Ascending aorta (tissue), 2 donors: ENCODE measurements at regions not wholly inside any gene's neighbourhood (a gene's known extent, or its start where the extent isn't known, plus 50 kb on each side); places are given as distances from the start of the nearest gene placed in this dataset.

Experiments used
- DNase-seq, 2 donors: peaks; one replicate each; pipeline ENCODE4 v3.0.0-alpha.2; 2019; ENCODE audit warnings: low spot score in 2 of 2
- H3K27ac ChIP-seq, 2 donors: fragments of 200-600 bp; sonication (generic); one replicate each; pipeline ENCODE4 v1.5.1; 2016 to 2017; ENCODE audit warnings: mild to moderate bottlenecking in 1 of 2
- H3K27me3 ChIP-seq: fragments of 200-600 bp; sonication (generic); one replicate; pipeline ENCODE4 v1.5.1; 2017
- H3K36me3 ChIP-seq, 2 donors: fragments of 200-600 bp; sonication (generic); one replicate each; pipeline ENCODE4 v1.5.1; 2016
- H3K4me1 ChIP-seq, 2 donors: fragments of 200-600 bp; sonication (generic); one replicate each; pipeline ENCODE4 v1.5.1; 2016 to 2017; ENCODE audit warnings: mild to moderate bottlenecking in 1 of 2
- H3K4me3 ChIP-seq, 2 donors: fragments of 200-600 bp; sonication (generic); one replicate each; pipeline ENCODE4 v1.5.1; 2016 to 2017; ENCODE audit warnings: mild to moderate bottlenecking in 1 of 2
- H3K9me3 ChIP-seq, 2 donors: fragments of 200-600 bp; sonication (generic); one replicate each; pipeline ENCODE4 v1.5.1; 2016
- intact Hi-C: fragments of 100-400 bp; cut with DNase I; formaldehyde crosslinking; loops from one replicate; pipeline ENCODE4 v1.15.1; 2023
- TF ChIP-seq, protein P1 (sequence below), 3 experiments: fragments of 200-600 bp in 2 of 3; fragments of 450-650 bp in 1 of 3; sonication (generic) in 2 of 3; IDR thresholded peaks; one replicate each; pipeline ENCODE4 v1.5.1; 2016 to 2019; ENCODE audit warnings: antibody characterized with exemption in 3 of 3, mild to moderate bottlenecking in 1 of 3, moderate library complexity in 1 of 3

DNA sequence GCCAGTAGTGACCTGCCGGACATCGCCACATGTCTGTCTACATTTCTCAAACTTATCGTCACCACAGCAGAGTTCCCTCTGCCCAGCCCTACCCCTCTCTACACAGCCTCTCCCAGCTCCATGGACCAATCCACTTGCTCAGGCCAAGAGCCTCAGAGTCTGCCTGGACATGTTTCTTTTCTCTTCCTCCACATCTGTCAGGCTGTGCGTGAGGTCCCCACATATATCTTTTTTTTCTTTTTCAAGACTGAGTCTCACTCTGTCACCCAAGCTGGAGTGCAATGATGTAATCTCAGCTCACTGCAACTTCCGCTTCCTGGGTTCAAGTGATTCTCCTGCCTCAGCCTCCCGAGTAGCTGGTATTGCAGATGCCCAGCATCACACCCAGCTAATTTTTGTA lies 62.7 kb upstream of the GGTA1 start:
- H3K9me3 ChIP-seq = no peaks in the 10 kb centered on the region
- no peaks in the 10 kb centered on the region for H3K36me3 ChIP-seq
- no peak overlapping the region for H3K27ac ChIP-seq
- no peaks in the 10 kb centered on the region for H3K27me3 ChIP-seq
- peaks cover 19 to 28% of the 10 kb centered on the region in 2 donors for H3K4me1 ChIP-seq
- H3K4me3 ChIP-seq = no peak overlapping the region
- no peak for DNase-seq
- intact Hi-C loops = no loop called here
- TF ChIP-seq, protein P1, sequence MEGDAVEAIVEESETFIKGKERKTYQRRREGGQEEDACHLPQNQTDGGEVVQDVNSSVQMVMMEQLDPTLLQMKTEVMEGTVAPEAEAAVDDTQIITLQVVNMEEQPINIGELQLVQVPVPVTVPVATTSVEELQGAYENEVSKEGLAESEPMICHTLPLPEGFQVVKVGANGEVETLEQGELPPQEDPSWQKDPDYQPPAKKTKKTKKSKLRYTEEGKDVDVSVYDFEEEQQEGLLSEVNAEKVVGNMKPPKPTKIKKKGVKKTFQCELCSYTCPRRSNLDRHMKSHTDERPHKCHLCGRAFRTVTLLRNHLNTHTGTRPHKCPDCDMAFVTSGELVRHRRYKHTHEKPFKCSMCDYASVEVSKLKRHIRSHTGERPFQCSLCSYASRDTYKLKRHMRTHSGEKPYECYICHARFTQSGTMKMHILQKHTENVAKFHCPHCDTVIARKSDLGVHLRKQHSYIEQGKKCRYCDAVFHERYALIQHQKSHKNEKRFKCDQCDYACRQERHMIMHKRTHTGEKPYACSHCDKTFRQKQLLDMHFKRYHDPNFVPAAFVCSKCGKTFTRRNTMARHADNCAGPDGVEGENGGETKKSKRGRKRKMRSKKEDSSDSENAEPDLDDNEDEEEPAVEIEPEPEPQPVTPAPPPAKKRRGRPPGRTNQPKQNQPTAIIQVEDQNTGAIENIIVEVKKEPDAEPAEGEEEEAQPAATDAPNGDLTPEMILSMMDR (IDR thresholded peaks at IDR 0.05) = no peak

DNA sequence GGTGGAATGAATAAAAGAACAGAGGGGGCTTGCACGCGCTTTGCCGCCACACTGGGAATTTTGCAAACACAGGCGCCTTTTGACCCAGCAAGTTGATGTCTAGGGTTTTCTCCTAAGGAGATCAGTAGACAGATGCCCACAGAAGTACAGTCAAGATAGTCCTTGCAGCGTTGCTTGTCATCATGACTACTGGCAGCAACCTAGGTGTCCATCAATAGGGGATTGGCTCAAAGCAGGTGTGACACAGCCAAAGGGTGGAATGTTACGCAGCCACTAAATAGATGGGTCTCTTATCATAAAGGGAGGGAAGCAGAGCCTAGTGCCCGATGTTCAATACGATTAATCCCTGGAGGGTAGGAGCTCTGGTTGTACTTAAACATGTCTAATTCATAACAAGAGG lies 63.8 kb upstream of the GGTA1 start:
- Histone ChIP-seq H3K4me1 (peaks cover 17 to 29% of the 10 kb centered on the region in 2 donors), H3K36me3 (no peaks in the 10 kb centered on the region), H3K4me3 (no peak overlapping the region), H3K27ac (no peak overlapping the region), H3K27me3 (no peaks in the 10 kb centered on the region), H3K9me3 (no peaks in the 10 kb centered on the region)
- intact Hi-C loops = no loop called here
- DNase-seq = no peak
- TF ChIP-seq, protein P1 (IDR thresholded peaks at IDR 0.05) = no peak

DNA sequence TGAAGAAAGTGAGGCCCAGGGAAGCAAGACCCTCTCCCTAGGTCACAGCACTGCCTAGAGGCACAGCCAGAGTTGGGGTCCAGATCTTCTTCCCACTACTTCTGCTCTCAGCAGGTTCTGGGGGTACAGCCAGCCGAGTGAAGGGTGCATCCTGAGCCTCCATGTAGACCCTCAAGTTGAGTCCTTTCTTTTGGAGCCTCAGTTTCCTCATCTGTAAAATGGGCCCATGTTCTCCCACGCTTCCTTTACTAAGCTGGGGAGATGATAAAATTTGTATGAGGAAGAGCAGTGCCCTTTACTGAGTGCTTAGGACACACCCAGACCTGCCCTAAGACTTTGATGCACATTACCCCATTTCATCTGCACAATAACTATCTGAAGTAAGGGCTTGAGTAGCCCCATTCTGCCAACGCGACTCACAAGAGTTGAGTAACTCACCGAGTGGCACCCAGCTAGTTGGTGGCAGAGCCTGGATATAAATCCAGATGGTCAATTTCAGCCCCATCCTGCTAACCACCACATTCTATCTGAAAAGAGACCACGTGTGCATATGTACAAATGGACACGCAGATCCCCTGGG lies 64.3 kb upstream of the GGTA1 start:
- TF ChIP-seq, protein P1 (IDR thresholded peaks at IDR 0.05) = no peak
- no peak overlapping the region for H3K4me3 ChIP-seq
- H3K36me3 ChIP-seq = no peaks in the 10 kb centered on the region
- H3K27ac ChIP-seq = no peak overlapping the region
- H3K4me1 ChIP-seq = peaks cover 17 to 29% of the 10 kb centered on the region in 2 donors
- H3K27me3 ChIP-seq = no peaks in the 10 kb centered on the region
- intact Hi-C loops = no loop called here
- DNase-seq = no peak
- no peaks in the 10 kb centered on the region for H3K9me3 ChIP-seq

DNA sequence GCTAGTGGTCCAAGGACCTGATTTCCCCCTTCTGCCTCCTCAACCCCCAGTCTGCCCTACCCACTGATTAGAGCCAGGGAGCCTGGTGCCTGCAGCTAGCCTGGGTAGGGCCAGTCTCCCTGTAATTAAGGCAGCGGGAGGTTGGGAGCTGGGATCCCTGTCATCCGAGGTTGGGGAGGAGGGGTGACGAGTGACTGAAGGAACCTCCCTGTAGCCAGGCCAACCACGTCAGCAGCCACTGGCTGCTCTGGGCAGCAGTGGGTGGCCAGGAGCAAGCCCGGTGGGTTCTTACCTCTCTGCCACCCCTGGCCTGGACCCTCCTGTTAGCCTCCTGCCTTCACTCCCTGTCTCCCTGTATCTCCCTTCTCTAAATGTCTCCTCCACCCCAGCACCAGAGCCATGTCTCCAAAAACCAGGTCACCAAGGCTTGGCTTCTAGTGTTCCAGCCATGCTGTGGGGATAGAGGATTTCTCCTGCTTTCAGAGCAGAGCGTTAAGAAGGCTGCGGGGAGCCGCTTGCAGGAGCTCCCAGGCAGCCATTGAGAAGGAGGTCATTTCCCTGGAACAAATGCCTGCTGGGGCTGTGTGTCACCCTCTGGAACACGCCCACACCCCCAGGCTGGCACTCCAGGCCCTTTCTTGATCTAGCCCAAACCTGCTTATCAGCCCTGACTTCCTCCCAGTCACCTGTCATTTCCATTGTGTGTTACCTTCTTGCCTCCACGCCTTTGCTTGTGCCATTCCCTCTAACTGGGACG lies 65.0 kb upstream of the GGTA1 start:
- H3K4me3 ChIP-seq = no peak overlapping the region
- H3K4me1 ChIP-seq = peaks cover 21 to 35% of the 10 kb centered on the region in 2 donors
- DNase-seq = no peak
- H3K27ac ChIP-seq = no peak overlapping the region
- TF ChIP-seq, protein P1 (IDR thresholded peaks at IDR 0.05) = no peak
- no peaks in the 10 kb centered on the region for H3K36me3 ChIP-seq
- intact Hi-C loops = loop anchor here (5.0 kb wide), 1 partner anchor 88 kb away; the partner anchor contains the start of gene DAB2IP
- H3K9me3 ChIP-seq = no peaks in the 10 kb centered on the region
- H3K27me3 ChIP-seq = no peaks in the 10 kb centered on the region

DNA sequence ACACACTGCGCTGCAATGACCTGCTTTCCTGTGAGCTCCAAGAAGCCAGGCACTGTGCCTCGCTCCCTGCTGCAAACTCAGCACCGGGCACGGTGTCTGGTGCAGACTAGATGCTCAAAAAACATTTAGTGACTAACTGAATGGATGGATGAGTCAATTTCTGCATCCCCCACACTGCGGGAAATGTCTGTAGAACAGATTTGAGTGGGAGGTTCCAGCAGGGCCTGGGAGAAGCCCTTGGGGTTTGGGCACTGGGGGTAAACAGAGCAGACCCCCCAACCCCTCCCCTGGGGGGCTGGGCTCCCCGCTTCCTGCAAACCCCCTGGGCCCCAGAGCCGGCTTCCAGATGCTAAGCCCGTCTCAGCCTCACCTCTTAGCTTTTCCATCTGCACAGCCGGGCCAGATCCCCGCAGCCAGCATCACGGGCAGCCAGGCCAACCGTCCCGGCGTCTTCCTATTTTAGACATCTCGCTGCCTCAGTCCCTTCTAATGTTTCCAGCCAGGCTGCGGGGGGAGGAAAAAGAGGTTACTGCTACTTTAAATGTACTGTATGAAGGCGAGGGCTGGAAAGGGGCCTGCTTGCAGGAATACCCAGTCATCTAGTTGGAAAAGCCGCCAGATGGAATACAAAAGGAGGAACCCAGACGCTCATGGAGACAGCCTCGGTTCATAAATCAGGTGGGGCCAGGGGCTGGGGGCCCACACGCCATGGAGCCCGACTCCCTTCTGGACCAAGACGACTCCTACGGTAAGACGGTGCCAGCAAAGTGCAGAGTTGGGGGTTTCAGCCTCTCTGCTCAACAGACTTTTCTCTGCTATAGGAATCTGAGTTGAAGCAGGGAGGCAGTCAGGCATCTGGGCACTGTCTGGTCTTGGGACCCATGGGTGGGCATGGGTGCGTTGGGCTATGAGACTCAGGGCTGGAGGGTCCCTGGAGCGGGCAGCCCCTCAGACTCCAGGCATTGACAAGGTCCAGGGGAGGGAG lies 67.1 kb upstream of the GGTA1 start:
- Histone ChIP-seq H3K27me3 (no peaks in the 10 kb centered on the region), H3K4me3 (peak overlapping the region; percentile 36 to 67), H3K27ac (peak overlapping the region; percentile 68 to 87), H3K4me1 (peaks cover 21 to 35% of the 10 kb centered on the region in 2 donors), H3K36me3 (no peaks in the 10 kb centered on the region), H3K9me3 (no peaks in the 10 kb centered on the region)
- intact Hi-C loops = loop anchor here (5.0 kb wide), 1 partner anchor 86 kb away; the partner anchor contains the start of gene DAB2IP
- TF ChIP-seq, protein P1 (IDR thresholded peaks at IDR 0.05) = no peak
- peak in 1 of 2 donors; percentile 78 for DNase-seq
